Left lung (tissue), 4 donors: ENCODE measurements at regions not wholly inside any gene's neighbourhood (a gene's known extent, or its start where the extent isn't known, plus 50 kb on each side); places are given as distances from the start of the nearest gene placed in this dataset.

Experiments
- ATAC-seq: fragments of 200-7000 bp; cut with Tn5 transposase; one replicate; pipeline ENCODE4 v1.9.1; 2020; ENCODE audit warnings: moderate library complexity
- DNase-seq, 4 donors: peaks; one replicate each; pipeline ENCODE4 v3.0.0-alpha.2; 2013 to 2020
- H3K27ac ChIP-seq, 2 donors: fragments of 200-600 bp; sonication (generic) in 1 of 2; one replicate each; pipeline versions ENCODE4 v1.5.0 to v1.8.0; 2020 to 2021
- H3K27me3 ChIP-seq, 2 donors: fragments of 200-600 bp; sonication (generic) in 1 of 2; one replicate each; pipeline versions ENCODE4 v1.5.0 to v1.8.0; 2020 to 2021
- H3K36me3 ChIP-seq, 2 donors: fragments of 200-600 bp; sonication (generic) in 1 of 2; one replicate each; pipeline versions ENCODE4 v1.5.0 to v1.8.0; 2020 to 2021
- H3K4me1 ChIP-seq, 2 donors: fragments of 200-600 bp; one replicate each; pipeline ENCODE4 v1.8.0; 2021
- H3K4me3 ChIP-seq, 2 donors: fragments of 200-600 bp; sonication (generic) in 1 of 2; one replicate each; pipeline versions ENCODE4 v1.5.0 to v1.8.0; 2020 to 2021; ENCODE audit warnings: mild to moderate bottlenecking in 1 of 2
- H3K9me3 ChIP-seq, 2 donors: fragments of 200-600 bp; sonication (generic) in 1 of 2; one replicate each; pipeline versions ENCODE4 v1.5.0 to v1.8.0; 2020 to 2021
- CTCF ChIP-seq, 2 donors: fragments of 200-600 bp; sonication (generic) in 1 of 2; IDR thresholded peaks; one replicate each; pipeline versions ENCODE4 v1.5.0 to v1.8.0; 2021; ENCODE audit warnings: antibody characterized with exemption in 2 of 2
- intact Hi-C, 2 donors: fragments of 100-400 bp; cut with DNase I; formaldehyde crosslinking; loops; one replicate each; pipeline versions ENCODE4 v1.11.2 to v1.14.2; 2022
- donor health status: DM: no; HTN: yes; CAD: no.
- donor health status: DM: no; HTN: no; CAD: no.

DNA sequence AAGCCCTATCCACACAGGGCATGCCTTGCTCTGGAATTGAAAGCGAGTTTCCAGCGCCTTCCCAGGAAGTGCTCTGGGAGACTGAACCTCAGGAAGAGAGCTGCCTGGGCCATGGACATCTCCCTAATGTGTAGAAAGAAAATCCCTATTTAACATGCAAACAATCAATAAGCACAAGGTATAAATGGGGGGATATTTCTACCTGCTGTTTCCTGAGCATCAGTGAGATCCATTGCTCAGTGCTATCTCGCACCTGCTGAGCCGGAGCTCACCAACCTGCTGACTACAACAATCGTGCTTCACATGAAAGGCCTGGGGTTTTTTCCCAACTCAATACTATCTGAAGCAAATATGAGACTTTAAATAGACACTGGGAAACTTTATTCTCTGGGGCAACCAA, 584.0 kb downstream of the GLRX3 start:
- DNase-seq (no peak), ATAC-seq (no peak)
- Histone ChIP-seq H3K9me3 (no peaks in the 10 kb centered on the region), H3K4me1 (no peaks in the 10 kb centered on the region), H3K4me3 (no peak overlapping the region), H3K27ac (no peak overlapping the region), H3K36me3 (no peaks in the 10 kb centered on the region), H3K27me3 (peaks cover 0 to 15% of the 10 kb centered on the region in 2 donors)
- intact Hi-C loops: no loop called here
- TF ChIP-seq CTCF (IDR thresholded peaks at IDR 0.05): no peak

- no peak for DNase-seq
- Histone ChIP-seq H3K36me3 (no peaks in the 10 kb centered on the region), H3K27ac (no peak overlapping the region), H3K27me3 (peaks cover 0 to 9% of the 10 kb centered on the region in 2 donors), H3K4me3 (no peak overlapping the region), H3K9me3 (no peaks in the 10 kb centered on the region), H3K4me1 (no peaks in the 10 kb centered on the region)
- TF ChIP-seq CTCF (IDR thresholded peaks at IDR 0.05): no peak
- intact Hi-C loops: no loop called here
- ATAC-seq: no peak
These were observed 585.8 kb downstream of the GLRX3 start for GRCh38 chr10:130721971-130722370.

GRCh38 chr10:130723704-130724103, 587.5 kb downstream of the GLRX3 start:
- Histone ChIP-seq H3K4me1 (no peaks in the 10 kb centered on the region), H3K36me3 (no peaks in the 10 kb centered on the region), H3K27ac (no peak overlapping the region), H3K27me3 (peaks cover 0 to 22% of the 10 kb centered on the region in 2 donors), H3K9me3 (no peaks in the 10 kb centered on the region), H3K4me3 (no peak overlapping the region)
- DNase-seq (no peak), ATAC-seq (no peak)
- no peak for TF ChIP-seq CTCF (IDR thresholded peaks at IDR 0.05)
- intact Hi-C loops: no loop called here

- H3K27me3 ChIP-seq: peaks cover 0 to 26% of the 10 kb centered on the region in 2 donors
- no peak overlapping the region for H3K27ac ChIP-seq
- intact Hi-C loops: no loop called here
- no peaks in the 10 kb centered on the region for H3K36me3 ChIP-seq
- TF ChIP-seq CTCF (IDR thresholded peaks at IDR 0.05): no peak
- DNase-seq (no peak), ATAC-seq (no peak)
- no peaks in the 10 kb centered on the region for H3K4me1 ChIP-seq
- H3K4me3 ChIP-seq: no peak overlapping the region
- H3K9me3 ChIP-seq: no peaks in the 10 kb centered on the region
These were observed 586.0 kb downstream of the TCERG1L start for GRCh38 chr10:130725474-130725970.

GRCh38 chr10:130726996-130727725, 584.4 kb downstream of the TCERG1L start:
- Histone ChIP-seq H3K27ac (no peak overlapping the region), H3K27me3 (peaks cover 0 to 26% of the 10 kb centered on the region in 2 donors), H3K9me3 (no peaks in the 10 kb centered on the region), H3K36me3 (no peaks in the 10 kb centered on the region), H3K4me3 (no peak overlapping the region), H3K4me1 (no peaks in the 10 kb centered on the region)
- intact Hi-C loops: no loop called here
- no peak for TF ChIP-seq CTCF (IDR thresholded peaks at IDR 0.05)
- ATAC-seq: no peak
- no peak for DNase-seq
